D341Med (cell line): ENCODE measurements at regions not wholly inside any gene's neighbourhood (a gene's known extent, or its start where the extent isn't known, plus 50 kb on each side); places are given as distances from the start of the nearest gene placed in this dataset.
"Not testable (repeated sequence)": the region's sequence is repeated elsewhere in the genome, so short reads cannot be mapped to it uniquely, and the experiment has no call there.

Source experiments
- DNase-seq: peaks from one replicate; pipeline ENCODE4 v3.0.0; 2012; ENCODE audit warnings: low spot score

DNA sequence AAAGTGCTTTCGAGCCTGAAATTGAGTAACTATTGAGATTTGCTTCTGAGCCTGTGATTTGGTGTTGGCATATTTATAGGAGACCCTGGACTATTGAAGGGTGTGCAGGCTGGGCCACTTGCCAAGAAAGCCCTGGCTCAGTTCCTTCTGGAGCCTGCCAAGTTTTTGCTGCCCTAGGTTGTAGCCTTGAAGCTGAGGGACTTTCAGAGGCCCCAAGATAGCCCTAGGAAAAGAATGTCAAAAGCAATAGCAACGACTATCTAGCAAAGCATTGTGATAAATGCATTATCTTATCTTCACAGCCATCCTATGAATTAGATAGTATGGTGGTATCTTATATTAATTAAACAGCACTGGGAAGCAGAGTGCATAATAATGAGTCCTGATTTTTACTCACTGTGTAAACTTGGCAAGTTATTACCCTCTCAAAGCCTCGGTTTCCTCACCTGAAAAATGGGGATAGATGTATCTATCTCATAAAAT, 473.7 kb upstream of the PODXL start:
- no peak for DNase-seq

DNA sequence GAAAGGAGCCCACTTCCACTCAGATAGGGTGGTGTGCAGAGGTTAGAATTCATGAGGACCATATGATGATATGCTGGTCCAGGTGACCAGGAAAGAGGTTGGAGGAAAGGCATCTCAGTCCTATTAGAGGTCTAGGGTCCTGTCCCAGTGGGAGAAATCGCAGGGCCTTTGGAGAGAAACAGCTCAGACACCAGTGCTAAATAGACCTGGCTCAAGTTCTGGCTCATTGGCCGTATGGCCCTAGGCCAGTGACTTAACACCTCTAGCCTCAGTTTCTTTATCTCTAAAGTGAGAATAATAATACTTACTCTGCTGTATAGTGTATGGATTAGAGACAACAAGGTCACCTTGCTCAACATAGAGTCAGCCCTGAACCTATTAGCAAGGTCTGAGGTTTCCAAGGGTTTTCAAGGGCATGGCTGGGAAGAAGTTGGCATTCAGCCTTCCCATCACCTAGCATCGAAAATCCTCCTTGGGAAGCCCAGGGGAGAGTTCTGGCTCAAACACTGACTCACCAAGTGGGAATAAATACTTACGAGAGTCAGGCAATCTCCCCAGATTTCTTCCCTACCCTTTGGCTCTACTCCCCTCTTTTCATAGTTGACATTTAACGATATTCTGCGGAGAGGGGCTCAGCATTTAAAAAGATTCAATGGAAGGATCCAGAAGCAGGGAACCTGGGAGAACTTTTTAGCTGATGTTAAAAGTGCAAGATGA, 473.1 kb upstream of the PODXL start:
- DNase-seq: no peak

DNA sequence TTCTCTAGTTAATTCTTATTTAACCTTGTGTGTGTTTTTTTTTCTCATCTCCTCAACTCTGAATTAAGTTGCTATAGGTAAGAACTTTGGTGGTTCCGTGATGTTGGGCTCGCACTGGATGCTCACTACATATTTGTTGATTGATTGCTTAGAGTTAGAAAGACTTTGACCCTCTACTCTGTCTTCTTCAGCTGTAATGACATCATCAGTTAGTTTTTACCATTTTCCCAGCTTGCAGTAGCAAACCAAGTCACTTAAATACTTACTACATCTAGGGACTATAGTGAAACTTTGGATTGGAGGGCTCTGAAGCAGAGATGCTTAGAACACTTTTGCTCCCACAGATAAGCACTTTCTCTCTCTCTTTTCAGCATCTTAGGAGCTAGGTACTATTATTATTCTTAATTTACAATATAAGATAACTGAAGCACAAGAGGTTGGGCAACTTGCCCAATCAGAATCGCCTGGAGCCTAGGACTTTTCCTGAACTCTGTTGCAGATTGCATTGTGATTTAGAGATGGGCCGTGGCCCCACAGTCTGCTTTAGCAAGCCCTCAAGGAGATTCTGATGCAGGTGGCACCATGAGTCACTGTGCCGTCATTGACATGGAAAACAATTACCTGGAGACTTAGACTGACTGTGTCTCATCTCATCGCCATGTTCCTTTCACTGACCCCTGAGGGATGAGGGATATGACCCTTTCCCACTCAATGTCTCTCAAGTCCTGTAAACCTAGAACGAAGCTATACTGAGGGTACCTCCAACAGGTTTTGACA, 471.9 kb upstream of the PODXL start:
- no peak for DNase-seq

DNA sequence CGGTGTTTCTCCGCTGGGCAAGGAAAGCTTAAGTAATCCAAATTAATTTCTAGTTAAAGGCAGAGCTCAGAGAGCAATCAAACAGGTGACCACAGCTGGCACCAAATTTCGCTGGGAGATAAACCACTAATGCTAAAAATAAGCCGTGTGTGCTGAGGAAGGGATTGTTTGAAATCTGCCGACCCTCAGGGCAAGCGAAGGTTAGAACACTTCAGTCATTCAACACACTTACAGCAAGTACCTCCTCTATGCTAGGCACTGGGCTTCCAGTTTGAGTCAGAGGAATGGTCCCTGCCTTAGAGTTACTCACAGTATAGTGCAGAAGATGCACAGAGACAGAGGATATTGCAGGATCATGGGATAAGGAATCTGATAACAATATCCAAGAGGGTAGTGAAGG, 467.9 kb upstream of the PODXL start:
- peak; percentile 69 for DNase-seq

DNA sequence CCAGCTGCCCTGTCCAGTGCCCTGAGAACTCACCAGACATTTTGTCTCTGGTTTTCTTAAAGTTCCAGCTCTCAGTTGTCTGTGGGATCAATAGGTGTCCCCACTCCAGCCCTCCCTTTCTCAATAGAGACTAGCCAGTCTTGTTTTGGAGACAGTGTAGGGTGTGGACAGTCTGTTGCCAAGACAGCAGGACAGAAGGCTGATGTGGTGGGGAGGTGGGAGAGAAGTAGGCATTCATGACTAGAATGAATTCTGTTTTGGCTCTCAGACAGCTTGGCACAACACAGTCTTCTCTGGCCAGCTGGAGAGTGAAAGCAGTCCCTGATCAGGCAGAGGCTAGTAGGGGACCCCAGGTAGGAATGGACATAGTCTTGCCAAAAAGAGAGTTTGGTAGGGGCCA, 467.0 kb upstream of the PODXL start:
- DNase-seq: no peak

DNA sequence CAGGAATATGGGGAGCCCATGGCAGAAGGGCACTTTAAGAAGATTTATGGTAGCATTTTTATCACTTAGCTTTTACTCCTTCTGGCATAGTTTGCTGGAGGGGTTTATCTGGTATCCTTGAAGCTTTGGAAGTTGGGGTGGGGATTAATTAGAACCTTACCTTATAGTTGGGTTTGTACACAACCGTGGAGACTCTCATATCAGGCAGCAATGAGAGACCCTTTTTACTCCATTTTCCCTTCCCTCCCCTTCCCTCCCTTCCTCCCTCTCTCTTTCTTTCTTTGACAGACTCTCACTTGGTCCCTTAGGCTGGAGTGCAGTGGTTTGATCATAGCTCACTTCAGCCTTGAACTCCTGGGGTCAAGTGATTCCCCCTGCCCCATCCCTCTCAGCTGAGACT, 465.8 kb upstream of the PODXL start:
- no peak for DNase-seq

DNA sequence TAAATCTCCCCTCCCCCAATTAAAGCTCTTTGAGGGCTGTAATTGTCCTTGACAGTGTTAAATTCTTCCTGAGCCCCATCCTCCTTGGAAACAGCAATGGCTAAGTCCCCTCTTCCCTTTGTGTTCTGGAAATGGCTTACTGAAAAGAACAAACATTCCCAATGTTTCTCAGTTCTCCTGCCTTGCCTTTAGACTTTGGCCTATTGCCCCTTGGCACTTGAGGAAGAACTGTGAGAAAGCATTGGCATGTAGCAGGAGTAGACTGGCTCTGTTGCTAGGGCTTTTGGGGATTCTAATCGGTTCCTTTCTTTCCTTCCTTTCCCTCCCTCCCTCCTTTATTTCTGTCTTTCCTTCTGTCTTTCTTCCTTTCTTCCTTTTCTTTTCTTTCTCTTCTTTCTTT, 463.3 kb upstream of the PODXL start:
- no peak for DNase-seq

DNA sequence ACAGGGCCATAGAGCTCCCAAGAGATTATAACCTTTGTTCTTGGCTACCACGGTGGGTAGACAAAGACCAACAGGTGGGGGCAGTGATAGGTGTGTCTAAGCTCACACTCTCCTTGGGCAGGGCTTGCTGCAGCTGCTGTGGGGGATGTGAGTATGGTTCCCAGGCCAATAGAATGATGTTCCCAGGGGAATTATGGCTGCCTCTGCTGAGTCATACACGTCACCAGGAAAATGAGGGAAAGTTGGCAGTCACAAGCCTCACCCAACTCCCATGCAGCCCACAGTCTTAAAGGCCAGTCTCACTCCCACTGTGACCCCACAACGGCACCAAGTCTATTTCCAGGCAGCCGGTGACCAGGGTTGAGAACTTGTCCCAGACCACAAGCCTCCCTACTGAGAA, 453.4 kb upstream of the PODXL start:
- DNase-seq: no peak

DNA sequence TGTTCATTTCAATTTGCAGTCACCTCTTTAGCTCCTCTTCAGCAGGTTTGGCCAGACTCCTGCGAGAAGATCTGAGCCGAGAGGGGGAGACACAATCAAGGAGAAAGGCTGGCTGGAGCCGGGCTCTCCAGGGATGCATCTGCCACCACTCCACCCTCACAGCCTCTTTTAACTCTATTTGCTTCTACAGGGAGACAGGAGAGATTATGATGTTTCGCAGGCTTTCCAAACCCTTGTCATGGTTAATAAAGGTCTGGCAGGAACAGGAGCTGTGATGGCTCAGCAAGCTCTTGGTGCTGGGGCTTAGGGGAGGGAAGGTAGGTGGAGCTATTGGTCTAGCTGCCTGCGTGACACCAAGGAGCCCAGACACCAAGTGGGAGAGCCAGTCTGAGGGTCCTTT, 448.1 kb upstream of the PODXL start:
- peak; percentile 61 for DNase-seq

DNA sequence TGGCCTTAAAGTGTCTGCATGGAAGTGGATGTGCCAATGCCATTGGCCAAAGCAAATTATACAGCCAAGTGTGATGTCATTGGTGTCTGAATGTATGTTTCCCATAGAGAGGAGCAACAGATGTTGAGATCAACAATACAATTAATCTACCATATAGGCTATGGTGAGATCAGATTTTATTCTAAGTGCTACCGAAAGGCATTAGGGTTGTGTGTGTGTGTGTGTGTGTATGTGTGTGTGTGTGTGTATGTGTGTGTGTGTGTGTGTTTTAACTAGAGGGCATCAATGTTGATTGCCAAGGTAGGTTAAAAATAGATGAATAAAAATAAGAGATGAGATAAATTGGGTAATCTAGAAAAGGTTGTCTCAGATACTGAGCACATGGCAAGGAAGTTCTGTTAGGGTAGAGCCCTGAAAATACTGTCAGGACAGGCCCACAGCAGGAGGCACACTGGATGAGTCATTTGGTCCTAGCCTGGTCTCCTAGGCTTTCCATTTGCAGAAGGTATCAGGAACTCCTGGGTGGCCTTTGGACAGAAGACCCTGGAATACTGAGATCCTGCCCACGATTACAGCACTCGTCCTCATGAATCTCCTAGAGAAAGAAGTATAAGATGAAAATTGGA, 446.0 kb upstream of the PODXL start:
- no peak for DNase-seq

DNA sequence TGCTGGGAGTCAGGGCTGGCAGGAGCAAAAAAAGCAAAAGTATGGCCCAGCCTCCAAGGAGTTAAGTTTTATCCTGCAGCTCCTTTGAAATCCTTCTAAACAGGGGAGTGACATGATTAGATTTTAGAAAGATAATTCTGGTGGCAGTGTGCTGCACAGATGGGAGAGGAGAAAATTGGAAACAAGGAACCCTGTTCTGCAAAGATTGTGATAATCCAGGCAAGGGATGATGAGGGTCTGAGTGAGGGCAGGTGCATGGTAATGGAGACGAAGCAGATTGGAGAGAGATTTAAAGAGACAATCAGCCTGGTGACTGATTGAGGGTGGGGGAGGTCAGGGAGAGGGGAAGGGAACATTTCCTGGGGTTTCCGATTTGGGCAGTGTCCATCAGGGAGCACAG, 444.7 kb upstream of the PODXL start:
- no peak for DNase-seq

DNA sequence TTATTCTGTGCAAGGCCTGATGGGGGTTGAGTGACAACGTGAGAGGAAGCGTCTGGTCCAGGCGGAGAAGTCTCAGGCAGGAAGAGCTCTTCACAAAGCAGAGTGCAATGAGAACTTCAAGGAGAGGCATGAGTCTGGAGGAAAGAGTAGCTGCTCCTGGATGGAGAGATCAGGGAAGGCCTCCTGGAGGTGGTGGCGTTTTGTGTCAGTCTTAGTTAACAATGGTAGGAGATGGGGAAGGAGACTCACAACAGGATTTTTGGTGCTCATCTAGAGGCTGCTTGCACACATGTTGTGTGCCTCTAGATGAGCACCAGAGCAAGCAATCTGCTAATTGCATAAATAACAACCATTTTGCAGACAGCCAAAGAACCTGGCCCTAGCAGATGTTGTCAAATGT, 442.8 kb upstream of the PODXL start:
- no peak for DNase-seq

DNA sequence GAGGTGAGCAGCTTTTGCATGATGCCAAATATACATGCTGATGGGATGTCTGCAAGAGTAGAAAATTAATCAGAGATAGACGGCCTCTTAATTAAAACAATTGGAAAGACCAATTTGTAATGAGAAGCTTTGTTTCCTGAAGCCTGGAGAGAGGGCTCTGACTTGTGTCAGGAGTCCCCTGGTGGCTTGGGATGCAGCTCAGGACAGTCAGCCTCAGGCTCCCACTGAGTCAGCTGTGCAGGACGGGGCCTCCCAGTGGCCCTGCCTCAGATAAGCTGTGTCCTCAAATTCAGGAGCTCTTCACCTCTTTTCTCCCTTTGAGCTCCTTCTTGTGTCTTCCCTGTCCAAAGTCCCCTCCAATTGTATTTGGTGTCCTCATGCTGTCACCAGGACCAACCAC, 438.9 kb upstream of the PODXL start:
- DNase-seq: no peak

DNA sequence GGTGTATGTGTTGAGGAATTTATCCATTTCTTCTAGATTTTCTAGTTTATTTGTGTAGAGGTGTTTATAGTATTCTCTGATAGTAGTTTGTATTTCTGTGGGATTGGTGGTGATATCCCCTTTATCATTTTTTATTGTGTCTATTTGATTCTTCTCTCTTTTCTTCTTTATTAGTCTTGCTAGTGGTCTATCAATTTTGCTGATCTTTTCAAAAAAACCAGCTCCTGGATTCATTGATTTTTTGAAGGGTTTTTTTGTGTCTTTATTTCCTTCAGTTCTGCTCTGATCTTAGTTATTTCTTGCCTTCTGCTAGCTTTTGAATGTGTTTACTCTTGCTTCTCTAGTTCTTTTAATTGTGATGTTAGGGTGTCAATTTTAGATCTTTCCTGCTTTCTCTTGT, 424.6 kb upstream of the PODXL start:
- DNase-seq: not testable (repeated sequence)

DNA sequence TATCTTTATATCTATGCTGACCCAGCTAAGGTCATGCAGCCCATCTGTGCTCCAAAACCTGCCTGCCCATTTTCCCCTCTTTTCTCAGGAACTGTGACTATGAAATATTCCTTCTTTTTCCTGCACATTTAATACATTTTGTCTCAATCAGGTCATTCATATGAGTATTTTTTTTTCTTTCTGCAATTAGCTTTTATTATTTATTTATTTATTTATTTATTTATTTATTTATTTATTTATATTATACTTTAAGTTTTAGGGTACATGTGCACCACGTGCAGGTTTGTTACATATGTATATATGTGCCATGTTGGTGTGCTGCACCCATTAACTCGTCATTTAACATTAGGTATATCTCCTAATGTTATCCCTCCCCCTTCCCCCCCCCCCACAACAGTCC, 421.7 kb upstream of the PODXL start:
- not testable (repeated sequence) for DNase-seq

DNA sequence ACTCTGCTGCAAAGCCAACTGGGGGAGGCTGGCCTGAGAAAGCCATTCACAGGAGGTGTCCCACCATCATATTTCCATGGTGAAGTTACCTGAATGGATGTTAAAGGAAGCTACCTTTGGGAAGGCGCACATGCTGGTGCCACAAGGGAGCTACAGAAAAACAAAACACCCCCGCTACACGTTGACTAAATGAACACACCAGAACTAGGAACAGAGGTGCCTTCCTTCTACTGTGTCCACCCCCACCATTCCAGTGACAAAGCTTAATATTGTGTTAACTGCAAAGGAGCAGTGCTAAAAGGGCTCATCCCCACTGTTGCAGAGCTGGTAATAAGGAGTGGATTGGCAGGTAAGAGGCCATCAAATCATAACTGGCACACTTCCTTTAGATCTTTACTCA, 420.0 kb upstream of the PODXL start:
- DNase-seq: no peak

DNA sequence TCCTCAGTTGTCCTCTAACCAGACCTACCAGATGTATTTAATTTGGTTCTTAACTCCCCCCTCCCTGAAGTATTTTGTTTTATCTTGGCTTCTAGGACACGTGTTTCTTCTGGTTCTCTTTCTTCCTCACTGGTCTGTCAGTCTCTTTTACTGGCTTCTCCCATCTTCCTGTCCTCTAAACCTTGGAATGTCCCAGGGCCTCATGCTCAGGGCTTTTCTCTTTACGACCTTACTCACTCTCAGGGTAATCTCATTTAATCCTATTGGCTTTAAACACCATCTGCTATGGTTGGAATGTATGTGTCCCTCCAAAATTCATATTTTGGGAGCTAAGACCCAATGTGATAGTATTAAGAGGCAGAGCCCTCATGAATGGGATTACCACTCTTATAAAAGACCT, 418.2 kb upstream of the PODXL start:
- DNase-seq: peak; percentile 42

DNA sequence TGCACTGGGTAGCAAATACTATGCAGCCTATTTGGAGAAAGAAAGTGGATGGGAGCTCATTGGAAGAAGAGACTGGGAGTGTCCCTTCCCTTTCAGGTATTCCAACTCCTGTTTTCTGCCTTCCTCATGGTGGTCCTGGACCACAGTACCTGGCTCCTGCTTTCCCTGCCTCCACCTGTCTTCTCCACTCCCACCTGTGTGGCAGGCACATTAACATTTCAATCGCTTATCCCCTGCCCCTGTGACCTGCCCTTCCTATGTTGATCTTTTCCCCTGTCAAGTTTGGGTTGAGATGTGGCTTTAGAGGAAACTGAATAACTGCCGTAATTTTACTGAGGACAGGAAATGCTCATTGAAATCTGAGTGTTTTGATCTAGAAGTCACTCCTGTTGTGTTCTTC, 415.8 kb upstream of the PODXL start:
- no peak for DNase-seq

DNA sequence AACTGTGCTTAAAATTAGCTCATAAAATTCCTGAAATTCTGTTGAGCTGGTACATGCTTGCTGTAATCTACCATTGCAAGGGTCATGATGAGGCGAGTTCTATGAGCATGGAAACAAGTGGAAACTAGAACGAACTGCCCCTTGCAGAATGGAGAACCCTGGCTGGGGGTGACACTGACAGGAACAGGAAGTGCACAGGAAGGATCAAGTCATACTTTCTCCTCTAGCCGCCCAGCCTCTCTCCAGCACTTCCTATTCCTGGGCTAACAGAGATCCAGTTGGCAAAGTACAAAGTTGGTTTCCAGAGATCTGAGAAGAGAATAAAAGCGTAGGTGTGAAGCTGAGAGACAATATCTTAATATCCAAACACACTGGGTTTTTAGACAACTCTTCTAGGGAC, 414.2 kb upstream of the PODXL start:
- DNase-seq: no peak

DNA sequence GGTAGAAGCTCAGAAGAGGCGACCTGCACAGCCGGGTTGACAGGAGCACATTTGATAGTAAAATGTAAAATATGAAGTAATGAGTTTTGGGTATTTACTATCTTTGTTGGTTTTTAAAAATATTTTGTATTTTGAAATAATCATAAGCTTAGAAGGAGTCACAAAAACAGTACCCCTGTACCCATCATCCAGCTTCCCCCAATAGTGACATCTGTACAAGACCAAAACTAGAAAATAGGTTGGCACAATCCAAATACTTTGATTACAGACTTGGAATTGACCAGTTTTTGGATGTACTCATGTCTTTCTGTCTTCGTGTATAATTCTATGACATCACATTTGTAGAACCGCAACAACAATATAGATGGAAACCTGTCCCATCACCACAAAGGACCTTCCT, 413.1 kb upstream of the PODXL start:
- no peak for DNase-seq

DNA sequence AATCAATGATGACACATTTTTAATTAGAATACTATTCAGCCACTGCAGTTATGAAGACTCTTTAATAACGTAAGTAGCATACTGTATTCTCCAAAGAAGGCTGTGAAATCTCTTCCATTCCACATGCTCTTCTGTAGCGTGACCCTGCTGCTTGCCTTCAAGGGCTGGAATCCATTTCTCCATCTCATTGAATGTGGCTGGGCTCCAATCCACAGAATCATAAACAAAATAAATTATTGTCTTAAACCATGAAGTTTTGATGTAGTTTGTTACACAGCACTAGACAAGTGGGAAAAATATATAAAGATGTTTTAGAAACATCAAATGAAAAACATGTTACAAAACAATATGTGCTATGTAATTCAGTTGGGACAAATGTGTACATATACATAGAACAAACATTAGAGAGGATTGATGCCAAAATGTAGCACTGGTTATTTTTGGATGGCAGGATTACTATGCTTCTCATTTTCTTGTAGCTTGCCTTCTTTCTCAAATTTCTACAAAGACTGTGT, 410.8 kb upstream of the PODXL start:
- DNase-seq: no peak

DNA sequence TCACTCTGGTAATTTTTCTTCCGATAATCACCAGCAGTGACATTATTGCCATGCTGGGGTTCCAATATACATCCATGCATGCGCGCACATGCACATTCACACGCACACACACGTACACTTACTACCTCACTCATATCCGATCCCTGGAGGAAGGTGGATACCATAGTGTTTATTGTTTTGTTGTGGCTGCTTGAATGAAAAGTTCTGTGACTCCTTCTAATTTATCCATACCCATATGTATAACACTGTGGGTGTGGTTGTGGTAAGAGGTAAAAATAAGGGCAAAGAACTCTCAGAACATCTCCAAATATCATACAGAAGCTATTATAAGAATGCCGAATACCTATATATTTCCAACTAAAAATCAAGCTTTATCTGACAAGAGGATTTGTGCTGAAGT, 407.8 kb upstream of the PODXL start:
- no peak for DNase-seq

DNA sequence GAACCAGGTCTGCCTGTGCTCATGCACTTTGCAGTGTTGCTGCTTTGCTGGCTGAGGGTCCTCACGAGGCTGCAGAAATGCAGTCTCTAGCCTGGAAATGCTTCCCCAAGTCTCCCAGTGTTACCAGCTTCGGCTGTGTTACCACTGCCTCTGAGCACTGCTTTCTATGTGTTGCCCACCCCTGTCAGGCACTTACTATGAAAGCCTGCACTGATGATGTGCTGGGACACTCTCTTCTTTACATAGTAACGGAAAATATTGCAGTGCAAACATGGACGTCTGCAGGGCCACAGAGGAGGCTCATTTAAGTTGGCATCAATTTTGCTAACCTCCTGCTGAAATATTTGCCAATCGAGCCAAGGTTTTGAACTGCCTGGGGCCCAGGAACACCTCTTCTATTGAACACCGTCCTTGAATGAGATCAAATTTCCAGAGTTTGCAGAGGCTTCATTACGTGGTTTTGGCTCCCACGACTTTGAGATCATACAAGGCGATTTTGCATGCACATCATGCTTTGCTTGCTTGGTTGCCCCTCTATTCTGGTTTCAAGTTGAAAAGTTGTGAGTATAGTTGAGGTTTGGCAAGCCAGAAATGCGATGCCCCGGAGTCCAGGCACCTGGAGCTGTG, 404.7 kb upstream of the PODXL start:
- no peak for DNase-seq
